Neural progenitor cell (in vitro differentiated cells): ENCODE measurements at regions not wholly inside any gene's neighbourhood (a gene's known extent, or its start where the extent isn't known, plus 50 kb on each side); places are given as distances from the start of the nearest gene placed in this dataset.

ENCODE experiments used
- CTCF ChIP-seq: fragments of 200-600 bp; sonication (generic); IDR thresholded peaks from 2 replicates; pipeline ENCODE4 v1.5.1; 2017; ENCODE audit warnings: antibody characterized with exemption, mild to moderate bottlenecking
- EZH2 ChIP-seq: fragments of 200-600 bp; sonication (generic); IDR thresholded peaks from 2 replicates; pipeline ENCODE4 v1.6.1; 2017; ENCODE audit warnings: antibody characterized with exemption, mild to moderate bottlenecking, moderate library complexity

- TF ChIP-seq CTCF, result no peak
- TF ChIP-seq EZH2, result no peak
Measured at GRCh38 chr2:54024576-54024975, 53.8 kb upstream of the PSME4 start.
